Osteoblast (primary cell): ENCODE measurements at regions not wholly inside any gene's neighbourhood (a gene's known extent, or its start where the extent isn't known, plus 50 kb on each side); places are given as distances from the start of the nearest gene placed in this dataset.

Experiments used
- DNase-seq: peaks from one replicate; pipeline ENCODE4 v3.0.0; 2011; ENCODE audit warnings: low spot score, mixed read lengths; ENCODE audit not compliant: insufficient read length; ENCODE audit errors: missing footprints
- H2AFZ ChIP-seq: 2 replicates; pipeline ENCODE4 v1.6.0; 2011; ENCODE audit warnings: mild to moderate bottlenecking, low read length
- H3K27ac ChIP-seq: 2 replicates; pipeline ENCODE4 v1.5.1; 2011; ENCODE audit warnings: mild to moderate bottlenecking, low read depth, low read length, moderate library complexity
- H3K27me3 ChIP-seq: 2 replicates; pipeline ENCODE4 v1.6.0; 2012; ENCODE audit warnings: mild to moderate bottlenecking, control low read depth, inconsistent platforms, low read length, moderate library complexity; ENCODE audit not compliant: insufficient read depth
- H3K36me3 ChIP-seq: 2 replicates; pipeline ENCODE4 v1.5.1; 2011; ENCODE audit warnings: mild to moderate bottlenecking, low read length, control low read depth, moderate library complexity; ENCODE audit not compliant: insufficient read depth
- H3K4me1 ChIP-seq: 2 replicates; pipeline ENCODE4 v1.5.1; 2011; ENCODE audit warnings: mild to moderate bottlenecking, low read length, control low read depth, moderate library complexity; ENCODE audit not compliant: insufficient read depth
- H3K4me2 ChIP-seq: 2 replicates; pipeline ENCODE4 v1.6.0; 2011; ENCODE audit warnings: mild to moderate bottlenecking, low read length; ENCODE audit not compliant: insufficient read depth
- H3K4me3 ChIP-seq: fragments of 200-600 bp; sonication (generic); 3 replicates; pipeline ENCODE4 v1.5.1; 2012; ENCODE audit warnings: mild to moderate bottlenecking, low read length, inconsistent platforms; ENCODE audit not compliant: insufficient read depth
- H3K79me2 ChIP-seq: 2 replicates; pipeline ENCODE4 v1.6.0; 2012; ENCODE audit warnings: mild to moderate bottlenecking, low read length, control low read depth, inconsistent platforms; ENCODE audit not compliant: insufficient read depth
- H3K9me3 ChIP-seq: 2 replicates; pipeline ENCODE4 v1.5.1; 2011; ENCODE audit warnings: low read depth, low read length, control low read depth
- H4K20me1 ChIP-seq: 2 replicates; pipeline ENCODE4 v1.6.0; 2012; ENCODE audit warnings: mild to moderate bottlenecking, low read length, control low read depth; ENCODE audit not compliant: insufficient read depth
- TF ChIP-seq, protein P1 (sequence below): IDR thresholded peaks from 2 replicates; pipeline ENCODE4 v1.5.1; 2011; ENCODE audit warnings: mild to moderate bottlenecking, low read depth, low read length, moderate library complexity; ENCODE audit errors: extremely low read depth

DNA sequence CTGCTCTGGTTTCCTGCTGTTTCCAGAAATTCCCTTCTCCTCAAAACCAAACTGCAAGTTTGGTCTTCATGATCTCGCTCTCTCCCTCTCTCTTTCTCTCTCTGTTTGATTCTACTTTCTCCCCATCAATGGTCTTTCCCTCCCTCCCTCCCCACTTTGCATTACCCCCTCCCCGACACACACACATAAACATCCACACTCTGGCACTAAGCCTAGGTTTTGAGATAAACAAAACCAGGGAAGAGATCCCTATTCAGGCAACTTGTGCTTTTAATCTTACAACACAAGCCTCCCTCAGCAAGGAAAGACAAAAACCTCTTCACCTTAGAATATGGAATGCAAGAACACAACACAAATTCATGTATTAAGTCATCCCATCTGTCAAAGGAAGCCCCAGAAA lies 73.5 kb upstream of the PTPRT start:
- H3K79me2 ChIP-seq, result no peaks in the 10 kb centered on the region
- H3K4me3 ChIP-seq, result no peak overlapping the region
- H3K27ac ChIP-seq, result no peak overlapping the region
- no peaks in the 10 kb centered on the region for H3K36me3 ChIP-seq
- TF ChIP-seq, protein P1, sequence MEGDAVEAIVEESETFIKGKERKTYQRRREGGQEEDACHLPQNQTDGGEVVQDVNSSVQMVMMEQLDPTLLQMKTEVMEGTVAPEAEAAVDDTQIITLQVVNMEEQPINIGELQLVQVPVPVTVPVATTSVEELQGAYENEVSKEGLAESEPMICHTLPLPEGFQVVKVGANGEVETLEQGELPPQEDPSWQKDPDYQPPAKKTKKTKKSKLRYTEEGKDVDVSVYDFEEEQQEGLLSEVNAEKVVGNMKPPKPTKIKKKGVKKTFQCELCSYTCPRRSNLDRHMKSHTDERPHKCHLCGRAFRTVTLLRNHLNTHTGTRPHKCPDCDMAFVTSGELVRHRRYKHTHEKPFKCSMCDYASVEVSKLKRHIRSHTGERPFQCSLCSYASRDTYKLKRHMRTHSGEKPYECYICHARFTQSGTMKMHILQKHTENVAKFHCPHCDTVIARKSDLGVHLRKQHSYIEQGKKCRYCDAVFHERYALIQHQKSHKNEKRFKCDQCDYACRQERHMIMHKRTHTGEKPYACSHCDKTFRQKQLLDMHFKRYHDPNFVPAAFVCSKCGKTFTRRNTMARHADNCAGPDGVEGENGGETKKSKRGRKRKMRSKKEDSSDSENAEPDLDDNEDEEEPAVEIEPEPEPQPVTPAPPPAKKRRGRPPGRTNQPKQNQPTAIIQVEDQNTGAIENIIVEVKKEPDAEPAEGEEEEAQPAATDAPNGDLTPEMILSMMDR, result no peak
- H3K9me3 ChIP-seq, result no peaks in the 10 kb centered on the region
- DNase-seq, result no peak
- H3K27me3 ChIP-seq, result no peaks in the 10 kb centered on the region
- no peak overlapping the region for H2AFZ ChIP-seq
- H4K20me1 ChIP-seq, result no peaks in the 10 kb centered on the region
- H3K4me1 ChIP-seq, result no peaks in the 10 kb centered on the region
- no peak overlapping the region for H3K4me2 ChIP-seq

GRCh38 chr20:43262341-43262740 lies 72.6 kb upstream of the PTPRT start:
- no peaks in the 10 kb centered on the region for H3K4me1 ChIP-seq
- no peak overlapping the region for H2AFZ ChIP-seq
- H3K36me3 ChIP-seq, result no peaks in the 10 kb centered on the region
- no peaks in the 10 kb centered on the region for H3K79me2 ChIP-seq
- no peaks in the 10 kb centered on the region for H3K27me3 ChIP-seq
- no peaks in the 10 kb centered on the region for H4K20me1 ChIP-seq
- no peak for DNase-seq
- no peaks in the 10 kb centered on the region for H3K9me3 ChIP-seq
- TF ChIP-seq, protein P1, result no peak
- no peak overlapping the region for H3K4me3 ChIP-seq
- no peak overlapping the region for H3K4me2 ChIP-seq
- H3K27ac ChIP-seq, result no peak overlapping the region

DNA sequence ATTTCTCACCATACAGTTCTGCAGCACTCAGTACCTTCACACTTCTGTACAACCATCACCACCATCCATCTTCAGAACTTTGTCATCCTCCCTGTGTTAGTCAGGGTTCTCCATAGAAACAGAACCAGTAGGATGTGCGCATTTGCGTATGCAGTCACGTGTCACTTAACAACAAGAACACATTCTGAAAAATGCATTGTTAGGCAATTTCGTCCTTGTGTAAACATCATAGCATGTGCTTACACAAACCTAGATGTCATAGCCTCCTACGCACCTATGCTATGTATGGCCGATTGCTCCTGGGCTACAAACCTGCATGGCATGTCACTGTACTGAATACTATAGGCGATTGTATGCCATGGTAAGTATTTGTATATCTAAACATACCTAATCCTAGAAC lies 66.2 kb upstream of the PTPRT start:
- DNase-seq, result no peak
- H3K4me2 ChIP-seq, result no peak overlapping the region
- H3K4me1 ChIP-seq, result no peaks in the 10 kb centered on the region
- no peak overlapping the region for H2AFZ ChIP-seq
- no peak overlapping the region for H3K27ac ChIP-seq
- H3K4me3 ChIP-seq, result no peak overlapping the region
- no peaks in the 10 kb centered on the region for H3K9me3 ChIP-seq
- H4K20me1 ChIP-seq, result no peaks in the 10 kb centered on the region
- TF ChIP-seq, protein P1, result no peak
- no peaks in the 10 kb centered on the region for H3K36me3 ChIP-seq
- no peaks in the 10 kb centered on the region for H3K79me2 ChIP-seq
- no peaks in the 10 kb centered on the region for H3K27me3 ChIP-seq

DNA sequence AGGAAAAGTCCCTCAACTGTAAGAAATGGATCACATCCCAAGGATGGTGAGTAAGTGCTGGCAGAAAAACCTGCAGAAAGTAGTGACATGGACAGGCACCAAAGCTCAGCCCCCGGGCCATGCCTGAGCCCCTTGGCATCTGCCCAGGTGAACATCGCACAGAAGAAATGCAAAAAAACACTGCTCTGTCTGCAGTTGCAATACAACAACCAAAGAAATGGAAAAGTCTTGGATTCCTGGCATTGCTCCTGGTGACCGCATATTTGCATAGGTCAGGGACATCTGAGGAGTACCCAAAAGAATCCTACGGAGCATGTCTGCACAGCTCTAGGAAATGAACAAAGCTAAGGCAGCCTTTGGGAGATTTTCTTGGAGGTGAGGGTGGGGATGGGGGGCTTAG lies 63.1 kb upstream of the PTPRT start:
- Histone ChIP-seq H4K20me1 (no peaks in the 10 kb centered on the region), H3K27ac (no peak overlapping the region), H3K9me3 (no peaks in the 10 kb centered on the region), H3K36me3 (no peaks in the 10 kb centered on the region), H3K4me2 (no peak overlapping the region), H3K27me3 (no peaks in the 10 kb centered on the region), H2AFZ (no peak overlapping the region), H3K4me3 (no peak overlapping the region), H3K79me2 (no peaks in the 10 kb centered on the region), H3K4me1 (no peaks in the 10 kb centered on the region)
- TF ChIP-seq, protein P1, result no peak
- no peak for DNase-seq
